ENCODE measurements at regions not wholly inside any gene's neighbourhood (a gene's known extent, or its start where the extent isn't known, plus 50 kb on each side); places are given as distances from the start of the nearest gene placed in this dataset.

DNA sequence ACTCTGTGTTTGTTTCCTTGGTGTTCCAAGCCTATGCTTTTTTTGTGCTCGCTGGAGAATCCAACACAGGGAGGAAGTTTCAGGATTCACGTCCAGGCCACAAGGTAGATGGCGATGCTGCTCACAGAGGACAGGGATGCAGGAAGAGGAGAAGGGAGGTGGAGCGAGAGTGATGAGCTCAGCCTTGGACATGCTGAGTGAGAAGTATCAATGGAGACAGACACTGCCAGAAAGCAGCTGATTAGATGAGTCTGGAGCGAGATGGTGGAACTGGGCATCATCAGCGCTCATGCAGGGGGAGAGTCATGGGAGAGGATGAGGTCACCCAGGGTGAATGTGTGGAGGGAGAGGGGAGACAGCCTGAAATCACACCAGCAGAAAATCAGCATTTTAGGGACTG lies 110.0 kb downstream of the GLUL start:
- H3K4me1 Mint-ChIP-seq (ENCODE audit: low read depth, unreplicated experiment), result no peaks in the 10 kb centered on the region
- no peak for TF ChIP-seq CTCF (IDR thresholded peaks at IDR 0.05; ENCODE audit: unreplicated experiment)
- intact Hi-C loops (cut with micrococcal nuclease; ENCODE audit: unreplicated experiment), result no loop called here
- DNase-seq, result no peak
- H3K9me3 Mint-ChIP-seq (ENCODE audit: low read depth, unreplicated experiment), result no peaks in the 10 kb centered on the region
- H3K27me3 Mint-ChIP-seq (ENCODE audit: unreplicated experiment), result peaks cover 9% of the 10 kb centered on the region
- no peak overlapping the region for H3K4me3 Mint-ChIP-seq (ENCODE audit: low read depth, unreplicated experiment)
- H3K27ac Mint-ChIP-seq (ENCODE audit: unreplicated experiment), result no peak overlapping the region
- CTCF ChIA-PET, result no interaction called here
- H3K36me3 Mint-ChIP-seq (ENCODE audit: insufficient read depth, unreplicated experiment), result no peaks in the 10 kb centered on the region
- no TSS peak for BruUV-seq (replicated peaks)

DNA sequence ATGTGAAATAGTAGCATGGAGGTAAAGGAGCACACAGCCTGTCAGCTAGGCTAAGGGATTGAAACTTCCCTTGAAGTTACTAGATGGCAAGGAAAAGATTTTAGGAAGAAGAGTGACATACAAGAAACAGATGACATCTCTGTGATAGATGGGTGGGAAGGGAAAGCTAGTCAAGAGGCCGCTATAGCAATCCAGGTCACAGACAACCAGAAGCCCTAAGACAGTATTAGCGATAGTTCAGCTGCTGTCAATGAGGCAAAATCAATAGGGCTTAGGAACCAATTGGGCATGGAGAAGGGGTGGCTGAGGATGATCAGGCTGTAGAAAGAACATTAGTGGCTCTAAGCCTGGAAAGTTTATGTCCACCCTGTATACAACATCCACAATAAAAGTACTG lies 111.1 kb downstream of the GLUL start:
- Mint-ChIP-seq H3K27me3 (ENCODE audit: unreplicated experiment) (peaks cover 9% of the 10 kb centered on the region), H3K4me3 (ENCODE audit: low read depth, unreplicated experiment) (no peak overlapping the region), H3K36me3 (ENCODE audit: insufficient read depth, unreplicated experiment) (no peaks in the 10 kb centered on the region), H3K9me3 (ENCODE audit: low read depth, unreplicated experiment) (no peaks in the 10 kb centered on the region), H3K4me1 (ENCODE audit: low read depth, unreplicated experiment) (no peaks in the 10 kb centered on the region), H3K27ac (ENCODE audit: unreplicated experiment) (no peak overlapping the region)
- intact Hi-C loops (cut with micrococcal nuclease; ENCODE audit: unreplicated experiment), result no loop called here
- no peak for DNase-seq
- no peak for TF ChIP-seq CTCF (IDR thresholded peaks at IDR 0.05; ENCODE audit: unreplicated experiment)
- CTCF ChIA-PET, result interaction anchor here (0.9 kb wide), 1 partner anchor 135 kb away, joined by 3 read pairs; no protein-coding TSS in a partner anchor
- BruUV-seq (replicated peaks), result no TSS peak

- Mint-ChIP-seq H3K9me3 (ENCODE audit: low read depth, unreplicated experiment) (no peaks in the 10 kb centered on the region), H3K27ac (ENCODE audit: unreplicated experiment) (no peak overlapping the region), H3K27me3 (ENCODE audit: unreplicated experiment) (peaks cover 9% of the 10 kb centered on the region), H3K36me3 (ENCODE audit: insufficient read depth, unreplicated experiment) (no peaks in the 10 kb centered on the region), H3K4me1 (ENCODE audit: low read depth, unreplicated experiment) (no peaks in the 10 kb centered on the region), H3K4me3 (ENCODE audit: low read depth, unreplicated experiment) (no peak overlapping the region)
- intact Hi-C loops (cut with micrococcal nuclease; ENCODE audit: unreplicated experiment), result no loop called here
- CTCF ChIA-PET, result interaction anchor here (0.7 kb wide), 1 partner anchor 137 kb away, joined by 5 read pairs; no protein-coding TSS in a partner anchor
- BruUV-seq (replicated peaks), result no TSS peak
- TF ChIP-seq CTCF (IDR thresholded peaks at IDR 0.05; ENCODE audit: unreplicated experiment), result no peak
- no peak for DNase-seq
These were observed 111.7 kb downstream of the GLUL start for GRCh38 chr1:182279724-182280503.

- Mint-ChIP-seq H3K9me3 (ENCODE audit: low read depth, unreplicated experiment) (no peaks in the 10 kb centered on the region), H3K4me3 (ENCODE audit: low read depth, unreplicated experiment) (no peak overlapping the region), H3K4me1 (ENCODE audit: low read depth, unreplicated experiment) (no peaks in the 10 kb centered on the region), H3K36me3 (ENCODE audit: insufficient read depth, unreplicated experiment) (no peaks in the 10 kb centered on the region), H3K27ac (ENCODE audit: unreplicated experiment) (no peak overlapping the region), H3K27me3 (ENCODE audit: unreplicated experiment) (peaks cover 9% of the 10 kb centered on the region)
- no peak for DNase-seq
- CTCF ChIA-PET, result interaction anchor here (1.0 kb wide), 1 partner anchor 12 kb away, joined by 4 read pairs; no protein-coding TSS in a partner anchor
- no peak for TF ChIP-seq CTCF (IDR thresholded peaks at IDR 0.05; ENCODE audit: unreplicated experiment)
- intact Hi-C loops (cut with micrococcal nuclease; ENCODE audit: unreplicated experiment), result no loop called here
- no TSS peak for BruUV-seq (replicated peaks)
These were observed 112.3 kb downstream of the GLUL start for GRCh38 chr1:182279302-182279701.

Data from Calu3 (cell line).